Left lung (tissue), 4 donors: ENCODE measurements at regions not wholly inside any gene's neighbourhood (a gene's known extent, or its start where the extent isn't known, plus 50 kb on each side); places are given as distances from the start of the nearest gene placed in this dataset.

ENCODE experiments used
- ATAC-seq: fragments of 200-7000 bp; cut with Tn5 transposase; one replicate; pipeline ENCODE4 v1.9.1; 2020; ENCODE audit warnings: moderate library complexity
- DNase-seq, 4 donors: peaks; one replicate each; pipeline ENCODE4 v3.0.0-alpha.2; 2013 to 2020
- H3K27ac ChIP-seq, 2 donors: fragments of 200-600 bp; sonication (generic) in 1 of 2; one replicate each; pipeline versions ENCODE4 v1.5.0 to v1.8.0; 2020 to 2021
- H3K27me3 ChIP-seq, 2 donors: fragments of 200-600 bp; sonication (generic) in 1 of 2; one replicate each; pipeline versions ENCODE4 v1.5.0 to v1.8.0; 2020 to 2021
- H3K36me3 ChIP-seq, 2 donors: fragments of 200-600 bp; sonication (generic) in 1 of 2; one replicate each; pipeline versions ENCODE4 v1.5.0 to v1.8.0; 2020 to 2021
- H3K4me1 ChIP-seq, 2 donors: fragments of 200-600 bp; one replicate each; pipeline ENCODE4 v1.8.0; 2021
- H3K4me3 ChIP-seq, 2 donors: fragments of 200-600 bp; sonication (generic) in 1 of 2; one replicate each; pipeline versions ENCODE4 v1.5.0 to v1.8.0; 2020 to 2021; ENCODE audit warnings: mild to moderate bottlenecking in 1 of 2
- H3K9me3 ChIP-seq, 2 donors: fragments of 200-600 bp; sonication (generic) in 1 of 2; one replicate each; pipeline versions ENCODE4 v1.5.0 to v1.8.0; 2020 to 2021
- intact Hi-C, 2 donors: fragments of 100-400 bp; cut with DNase I; formaldehyde crosslinking; loops; one replicate each; pipeline versions ENCODE4 v1.11.2 to v1.14.2; 2022
- TF ChIP-seq, protein P1 (sequence below), 2 donors: fragments of 200-600 bp; sonication (generic) in 1 of 2; IDR thresholded peaks; one replicate each; pipeline versions ENCODE4 v1.5.0 to v1.8.0; 2021; ENCODE audit warnings: antibody characterized with exemption in 2 of 2
- donor health status: DM: no; HTN: yes; CAD: no.
- donor health status: DM: no; HTN: no; CAD: no.

DNA sequence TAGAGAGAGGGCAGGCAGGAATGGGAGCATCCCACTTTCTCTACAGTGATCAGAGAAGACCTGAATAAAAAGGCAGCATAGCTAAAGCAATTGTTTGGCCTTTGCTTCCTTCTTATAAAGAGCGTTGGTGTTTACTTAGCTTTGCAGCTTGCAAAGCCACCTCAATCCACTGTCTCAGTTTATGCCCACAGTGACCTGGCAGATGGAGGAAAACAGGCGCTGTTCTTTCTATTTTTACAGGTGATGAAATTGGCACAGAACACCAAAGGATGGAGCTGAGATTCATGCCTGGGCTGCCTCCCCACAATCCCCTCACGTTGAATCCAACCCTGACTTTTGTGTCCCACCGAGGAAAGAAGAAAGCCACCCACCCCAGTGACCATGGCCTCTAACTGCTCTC lies 130.5 kb downstream of the TTLL2 start:
- H3K36me3 ChIP-seq: no peaks in the 10 kb centered on the region
- DNase-seq (no peak), ATAC-seq (no peak)
- no peaks in the 10 kb centered on the region for H3K4me1 ChIP-seq
- H3K4me3 ChIP-seq: no peak overlapping the region
- no peak overlapping the region for H3K27ac ChIP-seq
- TF ChIP-seq, protein P1, sequence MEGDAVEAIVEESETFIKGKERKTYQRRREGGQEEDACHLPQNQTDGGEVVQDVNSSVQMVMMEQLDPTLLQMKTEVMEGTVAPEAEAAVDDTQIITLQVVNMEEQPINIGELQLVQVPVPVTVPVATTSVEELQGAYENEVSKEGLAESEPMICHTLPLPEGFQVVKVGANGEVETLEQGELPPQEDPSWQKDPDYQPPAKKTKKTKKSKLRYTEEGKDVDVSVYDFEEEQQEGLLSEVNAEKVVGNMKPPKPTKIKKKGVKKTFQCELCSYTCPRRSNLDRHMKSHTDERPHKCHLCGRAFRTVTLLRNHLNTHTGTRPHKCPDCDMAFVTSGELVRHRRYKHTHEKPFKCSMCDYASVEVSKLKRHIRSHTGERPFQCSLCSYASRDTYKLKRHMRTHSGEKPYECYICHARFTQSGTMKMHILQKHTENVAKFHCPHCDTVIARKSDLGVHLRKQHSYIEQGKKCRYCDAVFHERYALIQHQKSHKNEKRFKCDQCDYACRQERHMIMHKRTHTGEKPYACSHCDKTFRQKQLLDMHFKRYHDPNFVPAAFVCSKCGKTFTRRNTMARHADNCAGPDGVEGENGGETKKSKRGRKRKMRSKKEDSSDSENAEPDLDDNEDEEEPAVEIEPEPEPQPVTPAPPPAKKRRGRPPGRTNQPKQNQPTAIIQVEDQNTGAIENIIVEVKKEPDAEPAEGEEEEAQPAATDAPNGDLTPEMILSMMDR (IDR thresholded peaks at IDR 0.05): no peak
- intact Hi-C loops: no loop called here
- H3K9me3 ChIP-seq: no peaks in the 10 kb centered on the region
- peaks cover 0 to 9% of the 10 kb centered on the region in 2 donors for H3K27me3 ChIP-seq

DNA sequence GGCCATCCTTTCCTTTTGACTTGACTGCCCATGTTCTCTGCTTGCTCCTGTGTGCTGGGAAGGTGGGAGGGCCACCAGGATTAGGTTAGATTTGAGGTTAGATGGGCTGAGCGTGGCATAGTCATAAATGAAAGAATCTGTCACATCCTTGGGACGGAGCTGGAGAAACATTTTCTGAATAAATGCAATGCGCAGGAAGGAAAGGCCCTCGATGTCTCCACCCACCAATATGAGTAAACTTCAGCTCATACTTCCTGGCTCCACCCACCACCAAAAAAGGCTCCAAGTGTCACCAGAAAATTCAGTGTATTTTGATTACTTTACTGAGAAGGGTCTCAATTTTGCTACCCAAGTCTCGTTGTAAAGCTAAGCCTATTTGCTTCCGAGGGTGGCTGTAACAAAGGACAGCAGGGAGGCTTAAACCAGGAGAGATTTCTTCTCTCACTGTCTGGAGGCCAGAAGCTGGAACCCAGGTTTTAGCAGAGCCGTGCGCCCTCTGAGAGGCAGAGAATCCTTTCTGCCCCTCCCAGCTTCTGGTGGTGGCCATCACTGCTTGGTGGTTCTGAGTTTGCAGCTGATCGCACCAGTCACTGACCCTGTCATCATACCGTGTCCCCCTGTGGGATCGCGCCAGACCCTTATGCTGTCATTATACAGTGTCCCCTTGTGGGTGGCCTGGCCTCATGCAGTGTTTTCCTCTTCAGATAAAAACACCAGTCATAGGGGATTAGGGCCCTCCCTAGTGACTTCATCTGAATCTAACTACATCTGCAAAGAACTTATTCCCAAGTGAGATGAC lies 137.8 kb downstream of the TTLL2 start:
- Histone ChIP-seq H3K4me1 (no peaks in the 10 kb centered on the region), H3K9me3 (no peaks in the 10 kb centered on the region), H3K27ac (no peak overlapping the region), H3K4me3 (no peak overlapping the region), H3K36me3 (no peaks in the 10 kb centered on the region), H3K27me3 (peaks cover 0 to 2% of the 10 kb centered on the region in 2 donors)
- intact Hi-C loops: no loop called here
- TF ChIP-seq, protein P1 (IDR thresholded peaks at IDR 0.05): no peak
- no peak for ATAC-seq
- no peak for DNase-seq

DNA sequence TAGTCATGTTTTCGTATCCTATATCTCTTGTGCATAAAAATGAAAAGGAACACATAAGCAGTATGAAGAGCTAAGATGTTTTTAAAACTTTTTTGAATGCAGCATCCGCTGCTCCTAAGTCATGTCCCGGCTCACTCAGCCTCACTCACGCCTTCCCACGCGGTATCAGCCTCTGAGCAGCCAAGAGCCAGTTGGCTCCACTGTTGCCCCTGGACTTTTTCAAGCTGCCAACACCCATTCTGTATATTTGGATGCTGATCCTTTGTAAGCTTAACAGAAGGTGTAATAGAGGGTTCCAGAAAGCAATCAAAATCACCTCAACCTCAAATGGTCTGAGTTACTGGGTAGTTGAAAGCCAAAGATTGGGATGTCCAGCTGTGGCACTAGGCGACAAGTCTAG lies 139.3 kb downstream of the TTLL2 start:
- ATAC-seq: no peak
- H3K4me1 ChIP-seq: no peaks in the 10 kb centered on the region
- no peak for DNase-seq
- TF ChIP-seq, protein P1 (IDR thresholded peaks at IDR 0.05): no peak
- no peaks in the 10 kb centered on the region for H3K9me3 ChIP-seq
- no peaks in the 10 kb centered on the region for H3K36me3 ChIP-seq
- no peak overlapping the region for H3K27ac ChIP-seq
- H3K4me3 ChIP-seq: no peak overlapping the region
- no peaks in the 10 kb centered on the region for H3K27me3 ChIP-seq
- intact Hi-C loops: no loop called here

DNA sequence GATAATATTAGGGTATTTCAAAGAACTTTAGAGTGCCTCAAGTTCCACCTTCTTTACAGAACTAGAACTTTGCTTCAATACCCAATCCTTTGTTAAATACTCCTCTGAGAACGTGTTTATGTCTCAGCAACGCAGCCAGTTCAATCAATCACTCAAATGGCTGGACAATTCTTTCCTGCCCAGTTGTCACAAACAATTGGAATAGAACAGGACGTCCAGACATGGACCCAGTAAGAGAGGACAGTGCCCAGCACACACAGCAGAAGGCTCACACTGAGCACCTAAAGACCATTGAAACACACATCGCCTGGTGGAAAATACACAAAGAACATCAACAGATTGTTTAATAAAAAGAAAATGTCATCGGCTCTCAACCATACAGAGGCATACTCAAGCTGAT lies 140.6 kb downstream of the TTLL2 start:
- no peaks in the 10 kb centered on the region for H3K9me3 ChIP-seq
- DNase-seq: no peak
- ATAC-seq: no peak
- H3K4me1 ChIP-seq: no peaks in the 10 kb centered on the region
- H3K36me3 ChIP-seq: no peaks in the 10 kb centered on the region
- intact Hi-C loops: no loop called here
- peak overlapping the region in 1 of 2 donors; percentile 14 for H3K27ac ChIP-seq
- H3K27me3 ChIP-seq: no peaks in the 10 kb centered on the region
- H3K4me3 ChIP-seq: no peak overlapping the region
- TF ChIP-seq, protein P1 (IDR thresholded peaks at IDR 0.05): no peak

DNA sequence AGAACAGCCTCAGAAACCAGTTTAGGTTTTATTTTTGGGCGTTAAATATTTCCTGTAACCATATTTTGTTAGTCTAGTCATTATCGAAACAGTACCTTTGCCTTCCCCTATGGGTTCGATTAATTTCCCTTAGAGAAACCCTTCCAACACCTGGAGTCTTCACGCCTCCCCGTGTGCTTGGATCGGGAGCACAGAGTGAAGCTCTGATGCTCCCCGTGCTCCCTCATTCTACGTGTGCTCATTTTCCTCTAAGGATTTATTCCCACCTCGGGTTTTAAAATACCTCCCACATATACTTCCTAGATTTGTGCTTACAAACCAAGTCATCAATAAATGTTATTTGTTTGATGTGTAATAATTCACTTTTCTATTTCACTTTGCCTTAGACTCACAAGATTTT lies 142.4 kb downstream of the TTLL2 start:
- Histone ChIP-seq H3K9me3 (no peaks in the 10 kb centered on the region), H3K27me3 (no peaks in the 10 kb centered on the region), H3K4me3 (no peak overlapping the region), H3K36me3 (no peaks in the 10 kb centered on the region), H3K27ac (no peak overlapping the region), H3K4me1 (no peaks in the 10 kb centered on the region)
- DNase-seq (no peak), ATAC-seq (no peak)
- TF ChIP-seq, protein P1 (IDR thresholded peaks at IDR 0.05): no peak
- intact Hi-C loops: no loop called here
